Left renal cortex interstitium (tissue), 4 donors: ENCODE measurements at regions not wholly inside any gene's neighbourhood (a gene's known extent, or its start where the extent isn't known, plus 50 kb on each side); places are given as distances from the start of the nearest gene placed in this dataset.
"Not testable (repeated sequence)": the region's sequence is repeated elsewhere in the genome, so short reads cannot be mapped to it uniquely, and the experiment has no call there.

Source experiments
- DNase-seq, 4 donors: peaks; one replicate each; pipeline ENCODE4 v3.0.0-alpha.2; 2013; ENCODE audit warnings: low read depth in 4 of 4, low spot score in 2 of 4, missing footprints in 1 of 4

DNA sequence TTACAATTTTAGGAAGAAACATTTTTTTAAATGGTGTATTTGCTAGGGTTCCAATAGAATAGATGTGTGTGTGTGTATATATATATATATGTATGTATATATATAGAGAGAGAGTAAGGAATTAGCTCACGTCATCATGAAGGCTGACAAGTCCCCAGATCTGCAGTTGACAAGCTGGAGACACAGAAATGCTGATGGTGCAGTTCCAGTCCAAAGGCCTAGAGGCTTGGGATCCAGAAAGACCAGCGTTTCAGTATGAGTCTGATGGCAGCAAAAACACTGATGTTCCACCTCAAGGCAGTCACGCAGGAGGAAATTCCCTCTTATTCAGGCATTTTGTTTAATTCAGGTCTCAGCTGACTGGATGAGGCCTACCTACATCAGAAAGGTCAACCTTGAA, 386.8 kb downstream of the PTH2R start:
- no peak for DNase-seq

DNA sequence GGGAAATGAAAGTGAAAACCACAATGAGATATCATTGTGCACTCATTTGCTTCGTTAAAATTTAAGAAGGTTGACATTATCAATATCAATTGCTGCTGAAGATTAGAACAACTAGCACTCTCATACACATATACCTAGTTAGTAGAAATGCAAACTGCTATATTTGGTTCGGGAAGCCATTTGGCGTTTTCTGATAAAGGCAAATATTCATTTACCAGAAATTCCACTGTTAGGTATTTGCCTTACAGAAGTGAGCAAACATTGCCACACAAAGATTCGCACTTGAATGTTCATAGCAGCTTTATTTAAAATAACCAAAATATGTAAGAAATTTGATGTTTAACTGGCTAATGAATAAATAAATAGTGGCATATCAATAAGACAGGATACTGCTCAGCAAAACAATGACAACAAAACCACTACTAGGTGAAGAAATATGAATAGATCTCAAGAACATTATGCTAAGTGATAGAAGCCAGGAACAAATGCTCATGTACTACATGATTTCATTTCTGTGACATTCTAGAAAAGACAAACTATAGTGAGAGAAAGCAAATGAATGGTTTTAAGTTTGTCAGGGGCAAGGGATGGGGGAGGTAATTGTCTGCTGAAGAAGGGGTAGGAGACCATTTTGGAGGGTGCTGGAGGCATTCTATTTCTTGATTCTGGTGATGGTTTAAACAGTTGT, 387.8 kb downstream of the PTH2R start:
- DNase-seq, result no peak

DNA sequence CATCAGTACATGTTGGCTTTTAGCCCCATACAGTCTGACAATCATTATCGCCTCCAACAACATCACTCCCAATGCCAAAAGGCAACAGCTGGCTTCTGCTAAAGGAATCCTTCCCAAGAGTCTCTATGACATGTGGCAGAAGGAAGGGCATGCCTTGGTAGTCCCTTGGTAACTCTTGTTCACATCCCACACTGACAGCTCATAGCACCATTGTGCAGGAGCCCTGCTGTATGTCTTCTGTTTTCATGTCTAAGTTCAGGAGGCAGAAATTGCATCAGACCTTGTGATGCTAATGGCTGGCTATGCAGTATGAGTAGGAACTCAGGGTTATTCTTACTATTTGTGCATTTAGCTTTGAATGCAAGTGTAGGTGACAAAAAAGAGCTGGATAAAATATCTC, 392.1 kb downstream of the PTH2R start:
- DNase-seq, result no peak

- DNase-seq, result no peak
These were observed 392.8 kb downstream of the PTH2R start for GRCh38 chr2:208799397-208799796.

DNA sequence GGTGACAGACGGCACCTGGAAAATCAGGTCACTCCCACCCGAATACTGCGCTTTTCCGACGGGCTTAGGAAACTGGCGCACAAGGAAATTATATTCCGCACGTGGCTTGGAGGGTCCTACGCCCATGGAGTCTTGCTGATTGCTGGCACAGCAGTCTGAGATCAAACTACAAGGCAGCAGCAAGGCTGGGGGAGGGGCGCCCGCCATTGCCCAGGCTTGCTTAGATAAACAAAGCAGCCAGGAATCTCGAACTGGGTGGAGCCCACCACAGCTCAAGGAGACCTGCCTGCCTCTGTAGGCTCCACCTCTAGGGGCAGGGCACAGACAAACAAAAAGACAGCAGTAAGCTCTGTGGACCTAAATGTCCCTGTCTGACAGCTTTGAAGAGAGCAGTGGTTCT, 394.3 kb downstream of the PTH2R start:
- not testable (repeated sequence) for DNase-seq

- no peak for DNase-seq
These were observed 401.2 kb downstream of the PTH2R start for GRCh38 chr2:208807756-208808155.

- not testable (repeated sequence) for DNase-seq
These were observed 405.3 kb downstream of the PTH2R start for GRCh38 chr2:208811885-208812284.

GRCh38 chr2:208819190-208819589, 412.6 kb downstream of the PTH2R start:
- DNase-seq, result no peak

DNA sequence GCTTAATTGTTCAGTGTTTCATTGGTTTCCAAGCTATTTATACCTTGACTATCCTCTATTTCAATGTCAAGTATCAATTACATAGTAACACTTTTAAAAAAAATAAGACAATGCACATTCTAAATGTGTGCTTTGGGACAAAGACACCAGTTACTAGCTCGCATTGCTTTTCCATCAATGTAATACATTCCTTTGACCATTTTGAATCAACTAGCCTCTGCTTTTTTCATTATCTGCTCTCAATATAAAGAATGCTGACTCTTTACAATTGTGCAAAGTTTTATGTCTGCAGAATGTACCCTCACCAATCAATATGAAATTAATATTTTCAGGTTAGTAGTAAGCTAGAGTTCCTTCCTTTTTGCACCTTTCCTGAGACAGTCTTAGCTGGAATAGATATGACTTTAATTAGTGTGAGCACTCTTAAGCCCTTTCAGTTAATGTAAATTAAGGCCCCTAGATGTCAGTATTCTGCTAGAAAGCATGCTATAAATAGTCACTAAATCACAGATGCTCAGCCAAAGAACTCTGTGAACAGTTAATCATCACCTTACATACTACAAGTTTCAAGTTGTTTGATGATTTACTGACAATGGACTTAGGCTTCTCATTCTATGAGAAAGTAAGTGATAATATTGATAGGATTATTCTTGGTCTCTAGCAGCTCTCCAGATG, 413.6 kb downstream of the PTH2R start:
- DNase-seq, result no peak

DNA sequence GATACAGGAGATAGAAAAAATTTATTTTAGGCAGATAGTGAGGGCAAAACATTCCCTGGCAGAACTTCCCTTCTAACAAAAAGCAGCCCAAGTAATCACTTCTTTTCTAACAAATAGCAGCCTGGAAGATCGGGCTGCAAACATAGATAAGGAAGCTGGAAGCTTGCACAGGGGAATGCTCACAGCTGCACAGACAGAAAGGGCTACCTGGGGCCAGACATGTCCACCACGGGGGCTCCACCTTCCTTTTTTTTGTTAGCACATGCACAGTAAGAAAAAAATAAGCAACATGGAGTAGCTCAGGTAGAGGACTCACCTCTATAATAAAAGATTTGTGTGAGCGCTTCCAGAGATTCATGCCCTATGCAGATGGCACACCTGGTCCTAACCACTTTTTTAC, 420.5 kb downstream of the PTH2R start:
- no peak for DNase-seq

DNA sequence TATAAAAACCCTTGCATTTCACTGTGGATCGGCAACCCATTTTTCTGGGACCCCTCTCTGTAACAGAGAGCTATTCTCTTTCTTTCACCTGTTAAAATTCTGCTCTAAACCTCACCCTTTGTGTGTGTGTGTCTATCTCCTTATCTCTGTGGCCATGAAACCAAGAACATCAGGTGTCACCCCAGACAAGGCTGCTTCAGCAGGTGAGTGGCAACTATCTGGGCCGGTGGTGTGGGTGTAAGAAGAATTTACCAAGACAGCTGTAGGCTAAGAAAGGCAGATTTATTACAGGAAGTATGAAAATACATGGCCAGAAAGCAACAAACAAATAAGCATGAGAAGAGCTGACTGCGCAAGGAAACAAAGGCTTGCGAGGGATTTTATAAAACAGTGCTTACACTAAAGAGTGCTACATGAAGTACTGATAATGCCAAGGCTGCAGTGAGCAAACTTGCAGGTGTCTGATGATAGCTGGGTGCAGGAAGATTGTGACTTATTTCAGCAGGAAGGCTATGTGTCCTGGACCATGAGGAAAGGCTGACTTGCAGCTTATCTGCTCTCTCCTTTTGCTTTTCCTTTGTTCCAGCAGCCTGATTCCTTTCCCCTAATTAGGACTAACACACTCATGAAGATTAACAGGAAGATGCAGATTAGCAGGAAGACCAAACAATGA, 421.1 kb downstream of the PTH2R start:
- no peak for DNase-seq

GRCh38 chr2:208830203-208830602, 423.6 kb downstream of the PTH2R start:
- no peak for DNase-seq

DNA sequence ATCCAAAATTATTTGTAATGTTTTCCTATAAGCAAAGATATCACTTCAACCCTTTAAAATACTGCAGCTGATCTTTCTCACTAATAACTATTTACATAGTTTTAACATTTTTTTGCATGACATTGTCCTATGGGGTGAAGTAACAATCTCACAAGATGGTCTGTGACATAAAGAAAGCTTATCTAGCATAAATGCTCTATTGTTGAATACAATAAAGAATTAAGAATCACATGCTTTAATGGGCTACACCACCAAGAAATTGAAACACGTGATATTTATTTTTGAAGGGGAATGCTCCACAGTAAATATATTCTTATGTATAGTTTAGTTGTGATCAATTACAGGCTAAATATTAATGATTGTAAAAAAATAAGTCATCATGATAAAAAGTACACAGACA, 441.1 kb downstream of the PTH2R start:
- no peak for DNase-seq

DNA sequence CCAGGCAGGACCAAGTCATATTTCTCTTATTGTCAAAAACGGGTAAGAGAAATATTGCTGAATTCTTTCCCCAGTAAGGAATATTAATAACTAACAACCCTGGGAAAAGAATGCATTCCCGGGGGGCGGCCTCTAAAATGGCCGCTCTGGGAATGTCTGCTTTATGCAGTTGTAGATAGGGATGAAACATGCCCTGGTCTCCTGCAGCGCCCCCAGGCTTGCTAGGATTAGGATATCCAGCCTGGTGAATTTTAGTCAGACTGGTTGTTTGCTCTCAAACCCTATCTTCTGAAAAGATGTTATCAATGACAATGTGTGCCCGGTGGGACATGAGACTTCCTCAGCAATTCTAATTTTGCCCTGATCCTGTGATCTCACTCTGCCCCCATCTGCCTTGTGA, 448.1 kb downstream of the PTH2R start:
- DNase-seq, result no peak

DNA sequence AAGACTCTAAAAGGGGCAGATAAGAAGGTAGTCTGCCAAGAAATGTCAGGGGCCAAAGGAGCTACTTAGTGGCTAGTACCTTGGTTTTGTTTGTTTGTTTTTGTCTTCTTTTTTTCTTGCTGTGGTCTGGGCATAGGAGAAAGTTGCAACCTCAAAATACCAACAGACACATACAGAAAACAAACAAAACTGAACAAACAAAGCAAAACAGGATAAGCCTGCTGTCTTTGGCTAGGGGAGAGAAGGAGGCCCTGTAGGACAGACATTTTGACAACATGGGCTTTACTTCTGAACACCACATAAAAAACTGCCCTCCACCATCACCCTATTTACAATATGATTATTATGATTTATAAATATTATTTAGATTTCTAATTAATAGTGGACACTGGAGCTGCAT, 460.8 kb downstream of the PTH2R start:
- no peak for DNase-seq

GRCh38 chr2:208872591-208872990, 466.0 kb downstream of the PTH2R start:
- DNase-seq, result no peak

DNA sequence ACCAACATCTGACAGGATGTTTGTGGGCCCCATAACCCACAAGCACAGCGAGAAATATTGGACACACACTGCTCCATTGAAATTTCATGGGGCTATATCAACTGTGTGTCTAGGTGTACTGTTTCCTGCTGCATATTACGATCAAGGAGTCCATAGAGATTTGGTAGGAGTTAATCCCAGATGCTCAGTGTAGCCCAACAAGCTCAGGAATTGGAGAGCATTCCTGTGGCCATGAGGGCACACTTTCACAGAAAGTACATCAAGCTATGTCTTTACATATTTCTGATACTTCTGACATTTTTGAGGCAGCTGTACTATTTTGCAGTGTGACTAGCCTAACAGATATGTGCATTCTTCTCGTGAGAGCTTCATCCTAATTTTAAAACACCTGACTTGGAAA, 473.1 kb downstream of the PTH2R start:
- no peak for DNase-seq

DNA sequence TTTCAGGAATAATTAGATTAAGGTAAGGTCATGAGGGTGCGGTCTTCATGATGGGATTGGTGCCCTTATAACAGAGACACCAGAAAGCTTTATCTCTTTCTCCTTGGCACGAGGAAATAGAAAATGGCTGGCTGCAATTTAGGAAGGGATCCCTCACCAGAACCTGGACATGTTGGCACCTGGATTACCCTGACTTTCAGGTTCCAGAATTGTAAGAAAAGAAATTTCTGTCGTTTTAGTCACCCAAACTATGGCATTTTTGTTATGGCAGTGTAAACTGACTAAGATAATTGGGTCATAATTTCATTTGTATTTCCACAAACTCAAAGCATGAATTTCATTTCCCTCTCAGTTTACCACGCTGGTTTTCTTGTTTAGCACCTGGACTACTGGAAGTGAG, 473.6 kb downstream of the PTH2R start:
- DNase-seq, result no peak

DNA sequence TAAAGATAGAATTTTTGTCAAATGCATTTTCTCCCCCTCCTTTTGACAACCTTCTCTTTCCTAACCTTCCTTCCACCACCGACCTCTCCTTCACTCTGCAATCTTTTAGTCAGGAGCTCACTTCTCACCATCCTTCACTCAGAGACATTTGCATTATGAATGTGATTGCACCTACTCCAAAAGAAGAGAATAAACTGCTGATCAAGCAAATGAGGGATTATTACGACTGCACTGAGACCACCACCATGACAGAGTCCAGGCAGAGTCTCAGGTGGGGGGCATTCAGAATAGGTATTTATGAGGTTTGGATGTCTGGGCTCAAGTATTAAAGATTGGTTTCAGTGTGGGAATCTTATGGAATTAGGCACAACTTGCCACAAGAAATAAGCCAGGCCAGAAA, 483.9 kb downstream of the PTH2R start:
- no peak for DNase-seq

DNA sequence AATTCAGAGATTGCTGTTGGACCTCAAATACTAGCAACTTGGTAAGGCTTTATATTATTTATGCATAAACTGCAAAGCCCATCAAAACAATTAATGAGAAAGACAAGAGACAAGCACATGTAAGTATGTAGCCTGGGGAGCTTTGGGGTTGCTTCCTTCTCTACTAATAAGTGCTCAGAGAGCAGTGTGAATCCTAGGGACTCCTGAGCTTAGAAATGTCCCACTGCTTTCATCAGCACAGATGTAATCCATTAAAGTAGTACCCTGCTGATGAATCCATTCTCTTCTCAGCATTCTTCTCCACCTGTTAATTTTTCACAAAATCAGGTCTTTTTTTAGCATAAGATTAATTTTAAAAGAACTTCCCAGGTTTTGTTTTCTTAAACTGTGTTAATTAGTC, 485.6 kb downstream of the PTH2R start:
- no peak for DNase-seq

GRCh38 chr2:208906330-208906729, 499.7 kb downstream of the PTH2R start:
- no peak for DNase-seq

DNA sequence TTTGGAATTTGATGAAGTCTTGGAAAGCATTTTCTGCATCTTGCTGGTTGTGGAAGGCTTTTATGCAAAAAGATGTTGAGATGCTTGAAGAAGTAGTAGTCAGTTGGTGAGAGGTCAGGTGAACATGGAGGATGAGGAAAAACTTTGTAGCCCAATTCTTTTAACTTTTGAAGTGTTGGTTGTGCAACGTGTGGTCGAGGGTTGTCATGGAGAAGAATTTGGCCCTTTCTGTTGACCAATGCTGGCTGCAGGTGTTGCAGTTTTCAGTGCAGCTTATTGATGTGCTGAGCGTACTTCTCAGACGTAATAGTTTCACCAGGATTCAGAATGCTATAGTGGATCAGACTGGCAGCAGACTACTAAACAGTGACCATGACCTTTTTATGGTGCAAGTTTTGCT, 508.4 kb upstream of the MAP2 start:
- no peak for DNase-seq
